HEK293T (cell line): ENCODE measurements at regions not wholly inside any gene's neighbourhood (a gene's known extent, or its start where the extent isn't known, plus 50 kb on each side); places are given as distances from the start of the nearest gene placed in this dataset.
"Not testable (repeated sequence)": the region's sequence is repeated elsewhere in the genome, so short reads cannot be mapped to it uniquely, and the experiment has no call there.

Experiments used
- CTCF ChIA-PET: fragments of 350-600 bp; formaldehyde crosslinking; extraction: SDS; loops from one replicate; lab custom pipeline; 2021; ENCODE audit warnings: antibody characterized with exemption, inconsistent platforms; lab: Yijun Ruan, JAX
- POLR2A ChIA-PET: fragments of 350-600 bp; formaldehyde crosslinking; extraction: SDS; loops from one replicate; lab custom pipeline; 2020; ENCODE audit warnings: antibody characterized with exemption, inconsistent platforms; lab: Yijun Ruan, JAX
- DNase-seq: peaks from one replicate; pipeline ENCODE4 v3.0.0; 2012; ENCODE audit warnings: mixed read lengths; ENCODE audit errors: extremely low spot score
- ARNT ChIP-seq: fragments of 450-650 bp; IDR thresholded peaks from 2 replicates; pipeline ENCODE4 v1.6.1; 2017; ENCODE audit warnings: mild to moderate bottlenecking
- BHLHE40 ChIP-seq: fragments of 450-650 bp; IDR thresholded peaks from 2 replicates; pipeline ENCODE4 v1.6.1; 2016; ENCODE audit warnings: mild to moderate bottlenecking, moderate library complexity, borderline replicate concordance
- CTBP1 ChIP-seq: fragments of 450-650 bp; IDR thresholded peaks from 2 replicates; pipeline ENCODE4 v1.6.1; 2016; ENCODE audit warnings: borderline replicate concordance
- ELF4 ChIP-seq: fragments of 450-650 bp; IDR thresholded peaks from 2 replicates; pipeline ENCODE4 v1.6.1; 2017; ENCODE audit warnings: antibody characterized with exemption
- FOXA1 ChIP-seq: fragments of 450-650 bp; IDR thresholded peaks from 2 replicates; pipeline ENCODE4 v1.6.1; 2016; ENCODE audit warnings: mild to moderate bottlenecking
- FOXK2 ChIP-seq: fragments of 450-650 bp; IDR thresholded peaks from 2 replicates; pipeline ENCODE4 v1.6.1; 2016; ENCODE audit warnings: mild to moderate bottlenecking
- FOXM1 ChIP-seq: fragments of 450-650 bp; IDR thresholded peaks from 2 replicates; pipeline ENCODE4 v1.6.1; 2017; ENCODE audit warnings: mild to moderate bottlenecking, borderline replicate concordance
- L3MBTL2 ChIP-seq: fragments of 450-650 bp; conservative IDR thresholded peaks from 2 replicates; pipeline ENCODE4 v1.6.1; 2016; ENCODE audit warnings: mild to moderate bottlenecking
- LEF1 ChIP-seq: fragments of 450-650 bp; IDR thresholded peaks from 2 replicates; pipeline ENCODE4 v1.6.1; 2017; ENCODE audit warnings: mild to moderate bottlenecking, borderline replicate concordance
- NFRKB ChIP-seq: fragments of 450-650 bp; IDR thresholded peaks from 2 replicates; pipeline ENCODE4 v1.6.1; 2016; ENCODE audit warnings: mild to moderate bottlenecking, moderate library complexity
- PKNOX1 ChIP-seq: fragments of 450-650 bp; IDR thresholded peaks from 2 replicates; pipeline ENCODE4 v1.6.1; 2016
- SP1 ChIP-seq: fragments of 450-650 bp; IDR thresholded peaks from 2 replicates; pipeline ENCODE4 v1.6.1; 2017
- SUZ12 ChIP-seq: fragments of 450-650 bp; IDR thresholded peaks from 2 replicates; pipeline ENCODE4 v1.6.1; 2016; ENCODE audit warnings: mild to moderate bottlenecking
- TARDBP ChIP-seq: fragments of 450-650 bp; IDR thresholded peaks from 2 replicates; pipeline ENCODE4 v1.6.1; 2016
- ZNF384 ChIP-seq: fragments of 450-650 bp; IDR thresholded peaks from 2 replicates; pipeline ENCODE4 v1.6.1; 2016

GRCh38 chr2:81363800-81364199 is 1059.2 kb upstream of the LRRTM1 start:
- ChIA-PET POLR2A (no interaction called here), CTCF (no interaction called here)
- no peak for TF ChIP-seq LEF1
- no peak for TF ChIP-seq BHLHE40
- TF ChIP-seq CTBP1: no peak
- TF ChIP-seq FOXM1: no peak
- no peak for TF ChIP-seq PKNOX1
- TF ChIP-seq SP1: no peak
- TF ChIP-seq ELF4: no peak
- TF ChIP-seq ARNT: no peak
- no peak for TF ChIP-seq L3MBTL2
- no peak for TF ChIP-seq SUZ12
- no peak for DNase-seq

GRCh38 chr2:81362468-81362867 is 1057.9 kb upstream of the LRRTM1 start:
- POLR2A ChIA-PET, DNase-seq, CTCF ChIA-PET: not testable (repeated sequence)

GRCh38 chr2:81355436-81355835 is 1050.9 kb upstream of the LRRTM1 start:
- DNase-seq: no peak
- CTCF ChIA-PET: no interaction called here
- TF ChIP-seq CTBP1 (no peak), LEF1 (no peak), TARDBP (no peak), BHLHE40 (no peak), FOXA1 (no peak), ELF4 (no peak), SP1 (no peak), FOXK2 (no peak), PKNOX1 (no peak)
- POLR2A ChIA-PET: no interaction called here

DNA sequence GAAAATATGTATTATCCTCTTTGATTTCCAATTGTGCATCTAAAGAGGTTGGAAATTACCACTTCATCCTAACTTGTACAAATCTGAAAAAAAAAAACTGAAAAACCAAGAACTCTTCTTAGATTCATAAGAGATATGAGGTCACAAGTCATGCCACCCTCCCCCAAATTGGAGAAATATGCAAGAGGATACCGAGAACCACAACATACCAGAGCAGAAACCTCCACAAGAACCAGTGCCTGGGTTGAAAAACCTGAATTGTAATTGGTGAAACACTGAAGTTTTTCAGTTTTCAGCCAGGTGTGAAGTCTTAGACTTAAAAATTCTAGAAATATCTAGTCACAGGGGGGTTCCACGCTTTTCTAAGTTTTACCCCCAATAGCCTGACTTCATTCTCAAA is 1029.5 kb upstream of the LRRTM1 start:
- POLR2A ChIA-PET: no interaction called here
- no peak for DNase-seq
- TF ChIP-seq ZNF384 (no peak), NFRKB (no peak), SUZ12 (no peak), LEF1 (no peak), FOXM1 (no peak), CTBP1 (no peak), PKNOX1 (no peak)
- CTCF ChIA-PET: no interaction called here

- no peak for DNase-seq
These were observed 1024.4 kb upstream of the LRRTM1 start for GRCh38 chr2:81328968-81329367.

GRCh38 chr2:81327911-81328310 is 1023.4 kb upstream of the LRRTM1 start:
- POLR2A ChIA-PET: no interaction called here
- CTCF ChIA-PET: no interaction called here

More at GRCh38 chr2:81328968-81329367, 1024.4 kb upstream of the LRRTM1 start:
- ChIA-PET CTCF (no interaction called here), POLR2A (no interaction called here)
- no peak for TF ChIP-seq FOXM1
- no peak for TF ChIP-seq SP1
- TF ChIP-seq ARNT: no peak
- TF ChIP-seq ELF4: no peak

GRCh38 chr2:81324046-81324445 is 1019.5 kb upstream of the LRRTM1 start:
- ChIA-PET POLR2A (no interaction called here), CTCF (no interaction called here)
- DNase-seq: no peak
- no peak for TF ChIP-seq FOXK2
- TF ChIP-seq FOXA1: no peak
- no peak for TF ChIP-seq CTBP1
- no peak for TF ChIP-seq ZNF384
- TF ChIP-seq NFRKB: no peak
- no peak for TF ChIP-seq SUZ12
- TF ChIP-seq SP1: no peak
- TF ChIP-seq ELF4: no peak
- no peak for TF ChIP-seq BHLHE40
- TF ChIP-seq L3MBTL2: no peak

More at GRCh38 chr2:81327911-81328310, 1023.4 kb upstream of the LRRTM1 start:
- DNase-seq: no peak
- no peak for TF ChIP-seq FOXA1
- TF ChIP-seq NFRKB: no peak

DNA sequence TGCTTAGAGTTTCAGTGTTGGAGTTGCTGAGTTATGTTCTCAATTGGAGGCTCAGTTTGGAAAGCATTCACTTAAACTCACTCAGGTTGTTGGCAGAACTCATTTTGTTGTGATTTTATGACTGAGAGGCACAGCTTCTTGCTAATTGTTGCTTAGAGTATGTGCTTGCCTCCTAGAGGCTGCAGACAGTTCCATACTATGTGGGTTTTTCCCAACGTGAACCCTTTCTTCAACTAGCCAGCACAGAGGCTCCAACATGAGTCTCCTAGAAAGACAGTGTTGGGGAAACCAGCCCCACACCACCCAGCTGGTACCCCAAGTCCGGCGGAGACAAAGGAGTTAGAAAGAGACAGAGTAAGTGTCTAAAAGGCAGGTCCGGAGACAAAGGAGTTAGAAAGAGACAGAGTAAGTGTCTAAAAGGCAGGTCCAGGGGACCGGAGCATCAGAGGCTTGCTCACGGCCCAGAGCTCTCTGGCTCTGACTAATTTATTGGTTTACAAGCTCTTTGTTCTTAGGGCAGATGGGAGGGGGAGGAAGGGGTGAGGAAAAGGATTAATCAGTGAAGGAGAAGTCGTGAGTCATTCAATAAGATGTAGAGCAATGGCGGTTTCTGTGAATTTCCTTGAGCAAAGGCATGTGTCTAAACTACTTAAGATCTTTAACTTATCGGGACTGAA is 999.7 kb upstream of the LRRTM1 start:
- ChIA-PET CTCF (no interaction called here), POLR2A (no interaction called here)
- TF ChIP-seq SUZ12 (no peak), FOXK2 (no peak), FOXA1 (no peak), FOXM1 (no peak), PKNOX1 (no peak), ZNF384 (no peak), L3MBTL2 (no peak), ARNT (no peak), TARDBP (no peak), ELF4 (no peak), NFRKB (no peak), BHLHE40 (no peak), LEF1 (no peak)
- DNase-seq: no peak
